ENCODE measurements at regions not wholly inside any gene's neighbourhood (a gene's known extent, or its start where the extent isn't known, plus 50 kb on each side); places are given as distances from the start of the nearest gene placed in this dataset.

DNA sequence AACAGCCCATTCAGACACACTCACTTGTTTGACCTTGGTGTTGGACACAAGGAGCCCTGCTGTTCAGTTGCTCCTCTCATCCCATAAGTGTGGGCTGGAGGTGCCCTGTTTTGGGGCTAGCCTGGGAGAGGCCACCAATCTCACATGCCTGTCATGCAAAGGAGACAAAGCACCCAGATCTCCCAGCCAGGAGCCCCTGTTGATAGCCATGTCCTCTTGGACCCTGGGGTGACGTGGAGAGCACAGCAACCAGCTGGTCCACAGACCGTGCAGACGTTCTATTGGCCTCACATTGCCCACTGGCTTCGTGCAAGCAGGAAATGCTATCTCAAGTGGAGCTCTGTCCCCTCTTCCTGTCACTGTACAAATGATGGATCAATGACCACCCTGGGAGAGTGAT, 240.8 kb downstream of the RPS24 start:
- H3K79me2 ChIP-seq (ENCODE audit: insufficient read depth, low read depth, low read length): no peaks in the 10 kb centered on the region
- H3K36me3 ChIP-seq (ENCODE audit: insufficient read depth, low read length): no peaks in the 10 kb centered on the region
- no peak overlapping the region for H2AFZ ChIP-seq (ENCODE audit: low read length)
- ChIA-PET POLR2A (no interaction called here), CTCF (ENCODE audit: unreplicated experiment) (interaction anchor here (0.6 kb wide), 1 partner anchor 24 kb away, joined by 4 read pairs; no protein-coding TSS in a partner anchor)
- H3K9me2 ChIP-seq (ENCODE audit: insufficient read depth, low read length): no peaks in the 10 kb centered on the region
- no peak for DNase-seq (ENCODE audit: low spot score)
- no peaks in the 10 kb centered on the region for H4K20me1 ChIP-seq (ENCODE audit: insufficient read depth, low read length)
- BruUV-seq (replicated peaks): no TSS peak
- H3K9me3 ChIP-seq (ENCODE audit: low read length): no peaks in the 10 kb centered on the region
- TF ChIP-seq CTCF (conservative IDR thresholded peaks at IDR 0.05; ENCODE audit: low read length) (no peak), EZH2phosphoT487 (IDR thresholded peaks at IDR 0.05; ENCODE audit: borderline replicate concordance, low read depth, low read length) (no peak)
- H3K4me3 ChIP-seq (ENCODE audit: low read depth, low read length, poor library complexity, severe bottlenecking): no peak overlapping the region
- intact Hi-C loops (cut with micrococcal nuclease; ENCODE audit: unreplicated experiment): no loop called here
- no peak overlapping the region for H3K27ac ChIP-seq (ENCODE audit: low read depth, low read length, poor library complexity, severe bottlenecking)
- H3K4me1 ChIP-seq (ENCODE audit: insufficient read depth, low read length, poor library complexity, severe bottlenecking): no peaks in the 10 kb centered on the region
- H3K4me2 ChIP-seq (ENCODE audit: low read length): no peak overlapping the region

DNA sequence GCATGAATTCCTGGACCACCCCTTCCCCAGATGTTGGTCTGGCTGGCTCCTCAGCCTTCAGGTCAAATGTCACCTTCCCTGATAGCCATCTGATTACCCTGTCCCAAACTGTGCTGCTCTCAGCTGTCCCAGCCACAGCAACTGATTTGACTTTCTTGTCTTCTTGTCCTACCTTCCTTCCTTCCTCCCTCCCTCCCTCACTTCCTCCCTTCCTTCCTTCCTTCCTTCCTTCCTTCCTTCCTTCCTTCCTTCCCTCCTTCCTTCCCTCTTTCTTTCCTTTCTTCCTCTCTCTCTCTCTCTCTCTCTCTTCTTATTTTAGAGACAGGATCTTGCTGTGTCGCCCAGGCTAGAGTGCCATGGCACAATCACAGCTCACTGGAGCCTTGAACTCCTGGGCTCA, 242.5 kb downstream of the RPS24 start:
- Histone ChIP-seq H3K4me3 (ENCODE audit: low read depth, low read length, poor library complexity, severe bottlenecking) (no peak overlapping the region), H3K4me2 (ENCODE audit: low read length) (no peak overlapping the region), H3K4me1 (ENCODE audit: insufficient read depth, low read length, poor library complexity, severe bottlenecking) (no peaks in the 10 kb centered on the region), H3K79me2 (ENCODE audit: insufficient read depth, low read depth, low read length) (no peaks in the 10 kb centered on the region), H3K9me3 (ENCODE audit: low read length) (no peaks in the 10 kb centered on the region), H4K20me1 (ENCODE audit: insufficient read depth, low read length) (no peaks in the 10 kb centered on the region), H2AFZ (ENCODE audit: low read length) (no peak overlapping the region), H3K27ac (ENCODE audit: low read depth, low read length, poor library complexity, severe bottlenecking) (no peak overlapping the region), H3K9me2 (ENCODE audit: insufficient read depth, low read length) (no peaks in the 10 kb centered on the region), H3K36me3 (ENCODE audit: insufficient read depth, low read length) (no peaks in the 10 kb centered on the region)
- ChIA-PET CTCF (ENCODE audit: unreplicated experiment) (no interaction called here), POLR2A (interaction anchor here (0.9 kb wide), 1 partner anchor 16 kb away, joined by 9 read pairs; no protein-coding TSS in a partner anchor)
- no peak for DNase-seq (ENCODE audit: low spot score)
- no TSS peak for BruUV-seq (replicated peaks)
- TF ChIP-seq CTCF (conservative IDR thresholded peaks at IDR 0.05; ENCODE audit: low read length): no peak
- no peak for TF ChIP-seq EZH2phosphoT487 (IDR thresholded peaks at IDR 0.05; ENCODE audit: borderline replicate concordance, low read depth, low read length)
- intact Hi-C loops (cut with micrococcal nuclease; ENCODE audit: unreplicated experiment): no loop called here

DNA sequence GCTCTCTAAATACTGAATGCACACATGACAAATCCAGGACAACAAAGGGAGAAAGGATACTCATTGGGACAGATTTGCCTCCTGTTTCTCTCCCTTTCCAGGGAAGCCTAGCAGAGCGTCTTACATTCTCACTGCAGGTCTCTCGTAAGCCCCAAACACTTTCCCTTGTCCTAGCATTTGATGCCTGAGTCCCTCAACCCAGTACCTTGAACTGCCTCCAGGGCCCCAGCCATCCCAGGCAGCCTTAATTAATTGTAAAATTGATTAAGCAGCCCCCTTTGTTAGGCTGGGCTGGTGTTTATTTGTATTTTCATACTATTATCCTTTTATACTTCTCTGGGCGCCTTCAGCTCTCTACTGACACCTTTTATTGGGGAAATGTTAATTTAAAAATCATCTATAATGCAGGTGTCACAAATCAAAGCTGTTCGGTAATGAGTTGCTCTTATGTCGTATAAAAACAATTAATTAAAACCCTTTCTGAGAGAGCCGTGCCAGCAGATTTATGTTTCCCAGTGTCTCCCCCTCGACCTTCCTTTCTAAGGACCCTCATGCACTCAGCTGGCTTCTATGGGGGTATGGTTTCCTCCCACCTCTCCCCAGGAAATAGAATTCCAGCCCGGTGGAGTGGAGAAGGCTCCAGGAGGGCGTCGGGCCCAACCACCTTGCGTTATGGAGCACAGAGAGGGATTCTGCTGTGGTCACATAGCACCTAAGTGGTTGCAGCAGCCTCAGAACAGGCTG, 243.8 kb downstream of the RPS24 start:
- TF ChIP-seq CTCF (conservative IDR thresholded peaks at IDR 0.05; ENCODE audit: low read length) (no peak), EZH2phosphoT487 (IDR thresholded peaks at IDR 0.05; ENCODE audit: borderline replicate concordance, low read depth, low read length) (no peak)
- BruUV-seq (replicated peaks): no TSS peak
- no peak overlapping the region for H2AFZ ChIP-seq (ENCODE audit: low read length)
- H3K79me2 ChIP-seq (ENCODE audit: insufficient read depth, low read depth, low read length): no peaks in the 10 kb centered on the region
- no peaks in the 10 kb centered on the region for H3K4me1 ChIP-seq (ENCODE audit: insufficient read depth, low read length, poor library complexity, severe bottlenecking)
- no peak overlapping the region for H3K27ac ChIP-seq (ENCODE audit: low read depth, low read length, poor library complexity, severe bottlenecking)
- no peaks in the 10 kb centered on the region for H3K9me3 ChIP-seq (ENCODE audit: low read length)
- ChIA-PET CTCF (ENCODE audit: unreplicated experiment) (no interaction called here), POLR2A (interaction anchor here (0.6 to 0.8 kb wide), 2 partner anchors 27 to 1321 kb away, joined by 3 to 6 read pairs; no protein-coding TSS in a partner anchor)
- no peak for DNase-seq (ENCODE audit: low spot score)
- H4K20me1 ChIP-seq (ENCODE audit: insufficient read depth, low read length): no peaks in the 10 kb centered on the region
- no peak overlapping the region for H3K4me3 ChIP-seq (ENCODE audit: low read depth, low read length, poor library complexity, severe bottlenecking)
- no peaks in the 10 kb centered on the region for H3K9me2 ChIP-seq (ENCODE audit: insufficient read depth, low read length)
- intact Hi-C loops (cut with micrococcal nuclease; ENCODE audit: unreplicated experiment): no loop called here
- no peaks in the 10 kb centered on the region for H3K36me3 ChIP-seq (ENCODE audit: insufficient read depth, low read length)
- H3K4me2 ChIP-seq (ENCODE audit: low read length): no peak overlapping the region

Data from OCI-LY7 (cell line).